Thymus (tissue), 11 donors: ENCODE measurements at regions not wholly inside any gene's neighbourhood (a gene's known extent, or its start where the extent isn't known, plus 50 kb on each side); places are given as distances from the start of the nearest gene placed in this dataset.

Source experiments
- DNase-seq, 9 donors: peaks; one replicate each; pipeline ENCODE4 v3.0.0-alpha.2; 2013; ENCODE audit warnings: low spot score in 9 of 9, low read depth in 6 of 9, missing footprints in 1 of 9
- H3K27ac ChIP-seq, 2 donors: one replicate each; pipeline ENCODE4 v1.5.1; 2013; ENCODE audit warnings: control low read depth in 1 of 2, low read depth in 1 of 2, low read length in 1 of 2, mild to moderate bottlenecking in 1 of 2, moderate library complexity in 1 of 2
- H3K27me3 ChIP-seq, 2 donors: one replicate each; pipeline ENCODE4 v1.5.1; 2013; ENCODE audit warnings: low read length in 1 of 2; ENCODE audit not compliant: control insufficient read depth in 2 of 2, insufficient read depth in 1 of 2
- H3K36me3 ChIP-seq, 2 donors: one replicate each; pipeline ENCODE4 v1.5.1; 2013; ENCODE audit warnings: low read length in 1 of 2, mild to moderate bottlenecking in 1 of 2, moderate library complexity in 1 of 2; ENCODE audit not compliant: control insufficient read depth in 2 of 2, insufficient read depth in 2 of 2
- H3K4me1 ChIP-seq, 2 donors: one replicate each; pipeline ENCODE4 v1.5.1; 2013; ENCODE audit warnings: low read length in 2 of 2; ENCODE audit not compliant: control insufficient read depth in 2 of 2, insufficient read depth in 2 of 2
- H3K4me3 ChIP-seq, 2 donors: one replicate each; pipeline ENCODE4 v1.5.1; 2013; ENCODE audit warnings: low read length in 2 of 2, control low read depth in 1 of 2, mild to moderate bottlenecking in 1 of 2
- H3K9me3 ChIP-seq, 2 donors: one replicate each; pipeline ENCODE4 v1.5.1; 2013; ENCODE audit warnings: low read length in 1 of 2, mild to moderate bottlenecking in 1 of 2; ENCODE audit not compliant: control insufficient read depth in 2 of 2, insufficient read depth in 1 of 2
- WGBS: extraction: QIAGEN DNeasy Blood & Tissue Kit; methylation state at CpG from one replicate; pipeline ENCODE4 v1.1.7; 2013; 5-methylcytosine and 5-hydroxymethylcytosine counted together
- donor health status: healthy.

GRCh38 chr6:146865756-146866379, 267.1 kb downstream of the ADGB start:
- 87% methylated on average over 5 of the region's 5 CpGs for WGBS
- no peaks in the 10 kb centered on the region for H3K4me1 ChIP-seq
- no peaks in the 10 kb centered on the region for H3K9me3 ChIP-seq
- no peak overlapping the region for H3K27ac ChIP-seq
- no peak overlapping the region for H3K4me3 ChIP-seq
- H3K27me3 ChIP-seq, result no peaks in the 10 kb centered on the region
- DNase-seq, result no peak
- no peaks in the 10 kb centered on the region for H3K36me3 ChIP-seq

GRCh38 chr6:146866731-146867414, 268.1 kb downstream of the ADGB start:
- H3K36me3 ChIP-seq, result no peaks in the 10 kb centered on the region
- DNase-seq, result no peak
- no peak overlapping the region for H3K27ac ChIP-seq
- no peaks in the 10 kb centered on the region for H3K4me1 ChIP-seq
- H3K9me3 ChIP-seq, result no peaks in the 10 kb centered on the region
- WGBS, result 98% methylated on average over 4 of the region's 4 CpGs
- H3K27me3 ChIP-seq, result no peaks in the 10 kb centered on the region
- H3K4me3 ChIP-seq, result no peak overlapping the region

- Histone ChIP-seq H3K36me3 (no peaks in the 10 kb centered on the region), H3K27ac (no peak overlapping the region), H3K9me3 (no peaks in the 10 kb centered on the region), H3K4me3 (no peak overlapping the region), H3K27me3 (no peaks in the 10 kb centered on the region), H3K4me1 (no peaks in the 10 kb centered on the region)
- no peak for DNase-seq
- 81% methylated on average over 4 of the region's 4 CpGs for WGBS
Measured at GRCh38 chr6:146868671-146869209, 270.0 kb downstream of the ADGB start.

GRCh38 chr6:146870760-146871159, 272.0 kb downstream of the ADGB start:
- WGBS, result 84% methylated on average over 3 of the region's 3 CpGs
- DNase-seq, result no peak
- H3K27me3 ChIP-seq, result no peaks in the 10 kb centered on the region
- H3K27ac ChIP-seq, result no peak overlapping the region
- no peaks in the 10 kb centered on the region for H3K9me3 ChIP-seq
- no peaks in the 10 kb centered on the region for H3K4me1 ChIP-seq
- no peaks in the 10 kb centered on the region for H3K36me3 ChIP-seq
- H3K4me3 ChIP-seq, result no peak overlapping the region

GRCh38 chr6:146871611-146872425, 273.0 kb downstream of the ADGB start:
- Histone ChIP-seq H3K27ac (no peak overlapping the region), H3K27me3 (no peaks in the 10 kb centered on the region), H3K4me3 (no peak overlapping the region), H3K9me3 (no peaks in the 10 kb centered on the region), H3K36me3 (no peaks in the 10 kb centered on the region), H3K4me1 (peaks cover 0 to 5% of the 10 kb centered on the region in 2 donors)
- no peak for DNase-seq
- WGBS, result 99% methylated on average over 12 of the region's 12 CpGs

- DNase-seq, result no peak
- WGBS, result 99% methylated on average over 1 of the region's 1 CpG
- H3K27ac ChIP-seq, result no peak overlapping the region
- H3K36me3 ChIP-seq, result no peaks in the 10 kb centered on the region
- no peak overlapping the region for H3K4me3 ChIP-seq
- H3K9me3 ChIP-seq, result no peaks in the 10 kb centered on the region
- no peaks in the 10 kb centered on the region for H3K27me3 ChIP-seq
- peaks cover 0 to 5% of the 10 kb centered on the region in 2 donors for H3K4me1 ChIP-seq
Measured at GRCh38 chr6:146872426-146872785, 273.6 kb downstream of the ADGB start.

GRCh38 chr6:146874278-146875018, 275.7 kb downstream of the ADGB start:
- DNase-seq, result no peak
- 98% methylated on average over 4 of the region's 4 CpGs for WGBS
- H3K27ac ChIP-seq, result no peak overlapping the region

GRCh38 chr6:146875927-146876270, 277.1 kb downstream of the ADGB start:
- H3K4me1 ChIP-seq, result peaks cover 0 to 5% of the 10 kb centered on the region in 2 donors
- H3K9me3 ChIP-seq, result no peaks in the 10 kb centered on the region
- no peaks in the 10 kb centered on the region for H3K27me3 ChIP-seq
- H3K4me3 ChIP-seq, result no peak overlapping the region
- 81% methylated on average over 4 of the region's 4 CpGs for WGBS
- H3K36me3 ChIP-seq, result no peaks in the 10 kb centered on the region
- H3K27ac ChIP-seq, result no peak overlapping the region
- DNase-seq, result no peak

More at GRCh38 chr6:146874278-146875018, 275.7 kb downstream of the ADGB start:
- H3K4me3 ChIP-seq, result no peak overlapping the region
- no peaks in the 10 kb centered on the region for H3K36me3 ChIP-seq
- peaks cover 0 to 5% of the 10 kb centered on the region in 2 donors for H3K4me1 ChIP-seq
- H3K9me3 ChIP-seq, result no peaks in the 10 kb centered on the region
- no peaks in the 10 kb centered on the region for H3K27me3 ChIP-seq
